ENCODE measurements at regions not wholly inside any gene's neighbourhood (a gene's known extent, or its start where the extent isn't known, plus 50 kb on each side); places are given as distances from the start of the nearest gene placed in this dataset.
A peak's percentile ranks its signal among the peaks of the same experiment; 100 is the strongest.

GRCh38 chr6:146865756-146866379 lies 267.1 kb downstream of the ADGB start:
- no peak for DNase-seq

GRCh38 chr6:146866731-146867414 lies 268.1 kb downstream of the ADGB start:
- DNase-seq: no peak

- DNase-seq: no peak
Measured at GRCh38 chr6:146868671-146869209, 270.0 kb downstream of the ADGB start.

- DNase-seq: no peak
Measured at GRCh38 chr6:146870760-146871159, 272.0 kb downstream of the ADGB start.

- no peak for DNase-seq
Measured at GRCh38 chr6:146871611-146872425, 273.0 kb downstream of the ADGB start.

- DNase-seq: no peak
Measured at GRCh38 chr6:146872426-146872785, 273.6 kb downstream of the ADGB start.

GRCh38 chr6:146874278-146875018 lies 275.7 kb downstream of the ADGB start:
- no peak for DNase-seq

- DNase-seq: no peak
Measured at GRCh38 chr6:146875927-146876270, 277.1 kb downstream of the ADGB start.

GRCh38 chr6:146876271-146877151 lies 277.7 kb downstream of the ADGB start:
- DNase-seq: peak; percentile 96

GRCh38 chr6:146878168-146878951 lies 279.6 kb downstream of the ADGB start:
- DNase-seq: no peak

GRCh38 chr6:146878952-146879340 lies 280.2 kb downstream of the ADGB start:
- no peak for DNase-seq

- peak; percentile 51 for DNase-seq
Measured at GRCh38 chr6:146879406-146880117, 280.8 kb downstream of the ADGB start.

- DNase-seq: peak; percentile 70
Measured at GRCh38 chr6:146881228-146882181, 282.7 kb downstream of the ADGB start.

GRCh38 chr6:146883640-146884531 lies 285.1 kb downstream of the ADGB start:
- no peak for DNase-seq

GRCh38 chr6:146884728-146885127 lies 286.0 kb downstream of the ADGB start:
- no peak for DNase-seq

GRCh38 chr6:146885708-146886457 lies 287.1 kb downstream of the ADGB start:
- DNase-seq: no peak

All from hematopoietic multipotent progenitor cell treated with erythropoietin and hydrocortisone succinate and interleukin-3 and kit ligand, for 6 days (in vitro differentiated cells).